ENCODE measurements at regions not wholly inside any gene's neighbourhood (a gene's known extent, or its start where the extent isn't known, plus 50 kb on each side); places are given as distances from the start of the nearest gene placed in this dataset.

GRCh38 chr1:195376190-195376589, 1232.0 kb downstream of the KCNT2 start:
- TF ChIP-seq POLR2A (IDR thresholded peaks at IDR 0.05) = no peak
- TF ChIP-seq CTCF (IDR thresholded peaks at IDR 0.05) = peak in 1 of 6 experiments; percentile 25

All from thyroid gland (tissue), 4 donors.